Ishikawa (cell line): ENCODE measurements at regions not wholly inside any gene's neighbourhood (a gene's known extent, or its start where the extent isn't known, plus 50 kb on each side); places are given as distances from the start of the nearest gene placed in this dataset.

ENCODE experiments used
- EP300 ChIP-seq: IDR thresholded peaks from 2 replicates; pipeline ENCODE4 v1.6.1; 2012; ENCODE audit warnings: borderline replicate concordance
- TF ChIP-seq, protein P1 (sequence below): IDR thresholded peaks from 2 replicates; pipeline ENCODE4 v1.6.1; 2012

DNA sequence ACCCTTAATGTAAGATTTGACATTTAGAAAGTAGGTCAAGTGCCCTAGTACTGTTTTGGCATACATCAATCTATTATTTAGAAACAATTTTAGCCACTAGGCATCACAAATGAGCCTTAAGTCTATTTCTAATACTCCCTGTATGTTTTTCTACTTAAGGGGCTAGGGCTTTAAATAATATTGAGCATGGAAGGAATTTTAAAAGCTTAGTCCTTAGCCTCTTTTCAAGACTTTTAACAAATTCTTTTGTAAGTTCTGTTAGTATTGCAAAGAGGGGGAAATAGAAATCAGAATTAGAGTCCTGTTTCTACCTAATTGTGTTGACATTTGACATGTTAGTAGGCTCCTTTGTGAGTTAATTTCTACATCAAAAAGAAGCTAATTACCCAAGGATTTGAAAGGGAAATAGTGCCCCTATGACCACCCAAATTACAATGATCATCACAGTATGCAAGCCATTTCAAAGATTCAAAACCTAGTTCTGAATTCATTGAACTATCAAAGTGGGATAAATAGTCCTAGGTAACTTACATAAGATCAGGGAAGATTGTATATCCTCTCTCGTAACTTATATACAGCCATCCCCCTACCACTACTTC, 647.8 kb upstream of the ACO1 start:
- TF ChIP-seq EP300 = no peak
- TF ChIP-seq, protein P1, sequence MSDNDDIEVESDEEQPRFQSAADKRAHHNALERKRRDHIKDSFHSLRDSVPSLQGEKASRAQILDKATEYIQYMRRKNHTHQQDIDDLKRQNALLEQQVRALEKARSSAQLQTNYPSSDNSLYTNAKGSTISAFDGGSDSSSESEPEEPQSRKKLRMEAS = no peak
